CD14-positive monocyte (primary cell): ENCODE measurements at regions not wholly inside any gene's neighbourhood (a gene's known extent, or its start where the extent isn't known, plus 50 kb on each side); places are given as distances from the start of the nearest gene placed in this dataset.

ENCODE experiments used
- DNase-seq, 3 donors: peaks; one replicate each; pipeline ENCODE4 v3.0.0-alpha.2; 2011 to 2022
- H2AFZ ChIP-seq: 2 replicates; pipeline ENCODE4 v1.6.0; 2012; ENCODE audit warnings: mild to moderate bottlenecking, low read depth, low read length, inconsistent platforms; ENCODE audit not compliant: insufficient read depth, poor library complexity, severe bottlenecking
- H3K27ac ChIP-seq, 2 donors: 1 replicate in 1 of 2; 2 replicates in 1 of 2; pipeline ENCODE4 v1.5.1; 2012 to 2013; ENCODE audit warnings: low read length in 2 of 2, control low read depth in 1 of 2, inconsistent platforms in 1 of 2, low read depth in 1 of 2, mild to moderate bottlenecking in 1 of 2
- H3K27me3 ChIP-seq, 2 donors: one replicate each; pipeline versions ENCODE4 v1.6.0 to v1.6.1; 2011 to 2013; ENCODE audit warnings: low read length in 2 of 2; ENCODE audit not compliant: control insufficient read depth in 2 of 2, insufficient read depth in 2 of 2
- H3K36me3 ChIP-seq, 2 donors: replicated peaks in 1 of 2; 1 replicate in 1 of 2; 2 replicates in 1 of 2; pipeline versions ENCODE4 v1.5.1 to v1.6.1; 2012 to 2013; ENCODE audit warnings: low read length in 2 of 2, control low read depth in 1 of 2, inconsistent platforms in 1 of 2, mild to moderate bottlenecking in 1 of 2; ENCODE audit not compliant: insufficient read depth in 2 of 2, control insufficient read depth in 1 of 2
- H3K4me1 ChIP-seq, 2 donors: 1 replicate in 1 of 2; 2 replicates in 1 of 2; pipeline versions ENCODE4 v1.5.1 to v1.6.1; 2012 to 2013; ENCODE audit warnings: low read length in 2 of 2, control low read depth in 1 of 2, inconsistent platforms in 1 of 2, mild to moderate bottlenecking in 1 of 2, moderate library complexity in 1 of 2; ENCODE audit not compliant: insufficient read depth in 2 of 2, control insufficient read depth in 1 of 2
- H3K4me2 ChIP-seq: replicated peaks from 2 replicates; pipeline ENCODE3; 2012; ENCODE audit warnings: low read length, moderate library complexity, mild to moderate bottlenecking; ENCODE audit not compliant: poor library complexity, severe bottlenecking; ENCODE audit errors: extremely low read depth
- H3K4me3 ChIP-seq, 3 experiments: fragments of 200-600 bp in 1 of 3; sonication (generic) in 1 of 3; replicated peaks in 1 of 3; 1 replicate in 2 of 3; 2 replicates in 1 of 3; pipeline ENCODE4 v1.5.1; 2011 to 2013; ENCODE audit warnings: low read length in 3 of 3, mild to moderate bottlenecking in 3 of 3, control low read depth in 2 of 3, low read depth in 2 of 3, inconsistent platforms in 1 of 3, moderate library complexity in 1 of 3
- H3K79me2 ChIP-seq: 2 replicates; pipeline ENCODE4 v1.6.0; 2012; ENCODE audit warnings: mild to moderate bottlenecking, control low read depth, inconsistent platforms, low read length, moderate library complexity; ENCODE audit not compliant: insufficient read depth
- H3K9ac ChIP-seq: 2 replicates; pipeline ENCODE4 v1.6.0; 2017; ENCODE audit warnings: low read length, mild to moderate bottlenecking; ENCODE audit not compliant: insufficient read depth, poor library complexity, severe bottlenecking
- H3K9me3 ChIP-seq, 2 donors: replicated peaks in 1 of 2; 1 replicate in 1 of 2; 2 replicates in 1 of 2; pipeline versions ENCODE4 v1.5.1 to v1.6.1; 2012 to 2013; ENCODE audit warnings: low read length in 2 of 2, control low read depth in 1 of 2; ENCODE audit not compliant: control insufficient read depth in 1 of 2, insufficient read depth in 1 of 2
- H4K20me1 ChIP-seq: 2 replicates; pipeline ENCODE4 v1.6.0; 2012; ENCODE audit warnings: mild to moderate bottlenecking, low read length, control low read depth, moderate library complexity; ENCODE audit not compliant: insufficient read depth
- H3K27ac Mint-ChIP-seq, 7 donors: one replicate each; pipeline ENCODE4 v1.8.0; 2020; ENCODE audit warnings: mild to moderate bottlenecking in 7 of 7, mixed read lengths in 7 of 7, moderate library complexity in 6 of 7, inconsistent platforms in 2 of 7
- H3K27me3 Mint-ChIP-seq, 3 donors: one replicate each; pipeline ENCODE4 v1.8.0; 2021 to 2022; ENCODE audit warnings: low read depth in 3 of 3, mild to moderate bottlenecking in 3 of 3, mixed read lengths in 3 of 3, moderate library complexity in 3 of 3, inconsistent platforms in 1 of 3
- H3K36me3 Mint-ChIP-seq, 2 donors: one replicate each; pipeline ENCODE4 v1.8.0; 2020; ENCODE audit warnings: mixed read lengths in 2 of 2, inconsistent platforms in 1 of 2, mild to moderate bottlenecking in 1 of 2
- H3K4me1 Mint-ChIP-seq: one replicate; pipeline ENCODE4 v1.8.0; 2020; ENCODE audit warnings: mild to moderate bottlenecking, mixed read lengths
- H3K4me3 Mint-ChIP-seq, 2 donors: one replicate each; pipeline ENCODE4 v1.8.0; 2020; ENCODE audit warnings: mild to moderate bottlenecking in 2 of 2, mixed read lengths in 2 of 2, moderate library complexity in 1 of 2
- H3K9me3 Mint-ChIP-seq, 7 donors: one replicate each; pipeline ENCODE4 v1.8.0; 2020 to 2022; ENCODE audit warnings: mixed read lengths in 7 of 7, mild to moderate bottlenecking in 6 of 7, moderate library complexity in 6 of 7, inconsistent platforms in 2 of 7
- WGBS: methylation state at CpG from one replicate; pipeline ENCODE4 v1.1.5; 2013; ENCODE audit warnings: missing lambda C conversion rate; ENCODE audit not compliant: insufficient coverage; 5-methylcytosine and 5-hydroxymethylcytosine counted together
- intact Hi-C, 2 donors: fragments of 100-400 bp; cut with micrococcal nuclease; formaldehyde crosslinking; loops; one replicate each; pipeline versions ENCODE4 v1.15.0 to v1.15.1; 2023
- TF ChIP-seq, protein P1 (sequence below): fragments of 200-600 bp; IDR thresholded peaks from one replicate; pipeline ENCODE4 v1.8.0; 2022; ENCODE audit warnings: antibody characterized with exemption, mild to moderate bottlenecking

GRCh38 chr6:148671085-148671484 is 75.7 kb upstream of the UST start:
- Histone ChIP-seq H3K4me2 (no peak overlapping the region), H3K36me3 (no peaks in the 10 kb centered on the region), H3K79me2 (no peaks in the 10 kb centered on the region), H2AFZ (no peak overlapping the region), H3K27me3 (no peaks in the 10 kb centered on the region), H4K20me1 (no peaks in the 10 kb centered on the region), H3K27ac (no peak overlapping the region), H3K4me1 (peaks cover 16% of the 10 kb centered on the region in 2 donors), H3K9ac (no peak overlapping the region), H3K4me3 (no peak overlapping the region), H3K9me3 (peaks cover 28 to 50% of the 10 kb centered on the region in 2 donors)
- WGBS, result 98% methylated on average over 4 of the region's 8 CpGs
- Mint-ChIP-seq H3K36me3 (peaks cover 0 to 4% of the 10 kb centered on the region in 2 donors), H3K27ac (no peak overlapping the region), H3K9me3 (peaks cover 45 to 74% (median 67%) of the 10 kb centered on the region in 7 donors), H3K27me3 (peaks cover 0 to 8% (median 2%) of the 10 kb centered on the region in 3 donors), H3K4me3 (no peak overlapping the region), H3K4me1 (peaks cover 12% of the 10 kb centered on the region)
- TF ChIP-seq, protein P1, sequence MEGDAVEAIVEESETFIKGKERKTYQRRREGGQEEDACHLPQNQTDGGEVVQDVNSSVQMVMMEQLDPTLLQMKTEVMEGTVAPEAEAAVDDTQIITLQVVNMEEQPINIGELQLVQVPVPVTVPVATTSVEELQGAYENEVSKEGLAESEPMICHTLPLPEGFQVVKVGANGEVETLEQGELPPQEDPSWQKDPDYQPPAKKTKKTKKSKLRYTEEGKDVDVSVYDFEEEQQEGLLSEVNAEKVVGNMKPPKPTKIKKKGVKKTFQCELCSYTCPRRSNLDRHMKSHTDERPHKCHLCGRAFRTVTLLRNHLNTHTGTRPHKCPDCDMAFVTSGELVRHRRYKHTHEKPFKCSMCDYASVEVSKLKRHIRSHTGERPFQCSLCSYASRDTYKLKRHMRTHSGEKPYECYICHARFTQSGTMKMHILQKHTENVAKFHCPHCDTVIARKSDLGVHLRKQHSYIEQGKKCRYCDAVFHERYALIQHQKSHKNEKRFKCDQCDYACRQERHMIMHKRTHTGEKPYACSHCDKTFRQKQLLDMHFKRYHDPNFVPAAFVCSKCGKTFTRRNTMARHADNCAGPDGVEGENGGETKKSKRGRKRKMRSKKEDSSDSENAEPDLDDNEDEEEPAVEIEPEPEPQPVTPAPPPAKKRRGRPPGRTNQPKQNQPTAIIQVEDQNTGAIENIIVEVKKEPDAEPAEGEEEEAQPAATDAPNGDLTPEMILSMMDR, result no peak
- intact Hi-C loops, result no loop called here
- DNase-seq, result no peak

DNA sequence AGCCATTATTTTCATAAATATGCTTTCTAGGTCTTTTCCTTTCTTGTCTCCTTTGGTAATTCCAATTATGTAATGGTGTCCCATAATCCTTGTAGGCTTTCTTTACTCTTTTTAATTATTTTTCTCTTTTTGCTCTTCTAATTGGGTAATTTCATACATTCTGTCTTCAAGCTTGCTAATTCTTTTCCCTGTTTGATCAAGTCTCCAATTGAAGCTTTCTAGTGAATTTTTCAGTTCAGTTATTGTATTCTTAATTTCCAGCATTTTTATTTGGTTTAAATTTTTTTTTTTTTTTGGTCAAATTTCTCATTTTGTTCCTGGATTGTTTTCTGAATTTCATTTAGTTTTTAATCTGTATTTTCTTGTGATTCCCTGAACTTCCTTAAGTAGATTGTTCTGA is 74.9 kb upstream of the UST start:
- no peaks in the 10 kb centered on the region for H3K36me3 ChIP-seq
- H3K9ac ChIP-seq, result no peak overlapping the region
- H3K36me3 Mint-ChIP-seq, result peaks cover 0 to 4% of the 10 kb centered on the region in 2 donors
- H4K20me1 ChIP-seq, result no peaks in the 10 kb centered on the region
- no peak overlapping the region for H2AFZ ChIP-seq
- H3K4me3 Mint-ChIP-seq, result no peak overlapping the region
- no peak overlapping the region for H3K27ac Mint-ChIP-seq
- no peak for DNase-seq
- no peak overlapping the region for H3K27ac ChIP-seq
- peaks cover 0 to 9% (median 4%) of the 10 kb centered on the region in 3 donors for H3K27me3 Mint-ChIP-seq
- intact Hi-C loops, result no loop called here
- TF ChIP-seq, protein P1, result no peak
- no peaks in the 10 kb centered on the region for H3K79me2 ChIP-seq
- peaks cover 12% of the 10 kb centered on the region for H3K4me1 Mint-ChIP-seq
- no peak overlapping the region for H3K4me3 ChIP-seq
- no peaks in the 10 kb centered on the region for H3K27me3 ChIP-seq
- H3K9me3 Mint-ChIP-seq, result peaks cover 38 to 65% (median 58%) of the 10 kb centered on the region in 7 donors
- H3K4me2 ChIP-seq, result no peak overlapping the region
- H3K4me1 ChIP-seq, result peaks cover 16% of the 10 kb centered on the region in 2 donors
- H3K9me3 ChIP-seq, result peaks cover 22 to 41% of the 10 kb centered on the region in 2 donors
